Gastrocnemius medialis (tissue), 4 donors: ENCODE measurements at regions not wholly inside any gene's neighbourhood (a gene's known extent, or its start where the extent isn't known, plus 50 kb on each side); places are given as distances from the start of the nearest gene placed in this dataset.
"Not testable (repeated sequence)": the region's sequence is repeated elsewhere in the genome, so short reads cannot be mapped to it uniquely, and the experiment has no call there.

Source experiments
- ATAC-seq, 2 donors: fragments of 150-250 bp; one replicate each; pipeline ENCODE4 v1.9.1; 2016
- DNase-seq, 2 donors: peaks; one replicate each; pipeline ENCODE4 v3.0.0-alpha.2; 2019
- H3K27ac ChIP-seq, 4 donors: fragments of 200-600 bp; sonication (generic); 1 replicate in 1 of 4; 2 replicates in 3 of 4; pipeline ENCODE4 v1.5.1; 2016 to 2018; ENCODE audit warnings: mild to moderate bottlenecking in 2 of 4, moderate library complexity in 1 of 4
- H3K27me3 ChIP-seq, 3 donors: fragments of 200-600 bp; sonication (generic) in 2 of 3; 1 replicate in 1 of 3; 2 replicates in 2 of 3; pipeline versions ENCODE4 v1.5.1 to v1.6.0; 2016 to 2019; ENCODE audit warnings: mild to moderate bottlenecking in 1 of 3, moderate library complexity in 1 of 3
- H3K36me3 ChIP-seq, 2 donors: fragments of 200-600 bp; sonication (generic) in 1 of 2; one replicate each; pipeline ENCODE4 v1.5.1; 2017 to 2018
- H3K4me1 ChIP-seq, 2 donors: fragments of 200-600 bp; sonication (generic) in 1 of 2; one replicate each; pipeline ENCODE4 v1.5.1; 2016 to 2017; ENCODE audit warnings: mild to moderate bottlenecking in 2 of 2
- H3K4me3 ChIP-seq, 4 donors: fragments of 200-600 bp; sonication (generic) in 3 of 4; 1 replicate in 1 of 4; 2 replicates in 3 of 4; pipeline ENCODE4 v1.5.1; 2016 to 2019; ENCODE audit warnings: mild to moderate bottlenecking in 2 of 4
- H3K9me3 ChIP-seq, 3 donors: fragments of 200-600 bp; sonication (generic) in 2 of 3; 1 replicate in 1 of 3; 2 replicates in 2 of 3; pipeline ENCODE4 v1.5.1; 2016 to 2019
- CTCF ChIP-seq, 5 experiments: fragments of 450-650 bp in 3 of 5; fragments of 200-600 bp in 2 of 5; sonication (generic) in 2 of 5; IDR thresholded peaks in 4 of 5; conservative IDR thresholded peaks in 1 of 5; 1 replicate in 4 of 5; 2 replicates in 1 of 5; pipeline ENCODE4 v1.5.1; 2016 to 2019; ENCODE audit warnings: antibody characterized with exemption in 5 of 5, mild to moderate bottlenecking in 3 of 5, moderate library complexity in 3 of 5
- POLR2A ChIP-seq, 2 donors: fragments of 450-650 bp; IDR thresholded peaks; one replicate each; pipeline ENCODE4 v1.6.1; 2017; ENCODE audit warnings: antibody characterized with exemption in 2 of 2, mild to moderate bottlenecking in 2 of 2, moderate library complexity in 2 of 2
- in situ Hi-C, 4 donors: fragments of 200-750 bp; cut with MboI; loops; one replicate each; pipeline versions ENCODE4 v1.15.0 to v1.8.0; 2017; ENCODE audit warnings: low sequenced_read_pairs in 4 of 4
- intact Hi-C: fragments of 100-400 bp; cut with DNase I; formaldehyde crosslinking; loops from one replicate; pipeline ENCODE4 v1.15.1; 2023; ENCODE audit warnings: low total_unique reads

GRCh38 chr7:53607961-53608360 is 572.5 kb downstream of the POM121L12 start:
- ATAC-seq, result no peak
- Histone ChIP-seq H3K27me3 (no peaks in the 10 kb centered on the region), H3K4me1 (no peaks in the 10 kb centered on the region), H3K27ac (no peak overlapping the region), H3K9me3 (no peaks in the 10 kb centered on the region), H3K36me3 (no peaks in the 10 kb centered on the region), H3K4me3 (no peak overlapping the region)
- intact Hi-C loops (no loop called here), in situ Hi-C loops (no loop called here)
- TF ChIP-seq CTCF (IDR thresholded peaks at IDR 0.05 in 4 of 5, conservative IDR thresholded peaks at IDR 0.05 in 1 of 5), result no peak
- TF ChIP-seq POLR2A (IDR thresholded peaks at IDR 0.05), result no peak
- DNase-seq, result no peak

DNA sequence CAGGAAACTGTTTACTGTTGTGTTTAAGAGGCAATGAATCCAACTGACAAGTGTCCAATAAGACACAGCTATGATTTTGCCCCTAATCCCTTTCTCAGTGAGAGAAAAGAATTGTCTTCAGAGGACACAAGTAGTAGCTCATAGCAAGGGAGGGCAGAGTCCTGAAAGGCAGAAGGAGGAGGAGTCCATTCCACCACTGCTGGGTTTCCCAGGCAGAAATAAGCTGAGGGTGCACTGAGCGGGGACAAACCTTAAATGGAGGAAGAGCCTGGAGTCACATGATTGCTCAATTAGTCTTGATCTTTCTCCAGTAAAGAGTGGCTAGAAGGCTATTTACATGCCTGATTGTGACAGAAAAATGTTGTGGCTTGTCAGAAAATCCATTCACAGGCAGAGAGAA is 573.8 kb downstream of the POM121L12 start:
- ATAC-seq, result no peak
- Histone ChIP-seq H3K27ac (no peak overlapping the region), H3K9me3 (no peaks in the 10 kb centered on the region), H3K4me1 (no peaks in the 10 kb centered on the region), H3K27me3 (no peaks in the 10 kb centered on the region), H3K36me3 (no peaks in the 10 kb centered on the region), H3K4me3 (no peak overlapping the region)
- in situ Hi-C loops, result no loop called here
- intact Hi-C loops, result no loop called here
- no peak for DNase-seq
- no peak for TF ChIP-seq POLR2A (IDR thresholded peaks at IDR 0.05)
- no peak for TF ChIP-seq CTCF (IDR thresholded peaks at IDR 0.05 in 4 of 5, conservative IDR thresholded peaks at IDR 0.05 in 1 of 5)

DNA sequence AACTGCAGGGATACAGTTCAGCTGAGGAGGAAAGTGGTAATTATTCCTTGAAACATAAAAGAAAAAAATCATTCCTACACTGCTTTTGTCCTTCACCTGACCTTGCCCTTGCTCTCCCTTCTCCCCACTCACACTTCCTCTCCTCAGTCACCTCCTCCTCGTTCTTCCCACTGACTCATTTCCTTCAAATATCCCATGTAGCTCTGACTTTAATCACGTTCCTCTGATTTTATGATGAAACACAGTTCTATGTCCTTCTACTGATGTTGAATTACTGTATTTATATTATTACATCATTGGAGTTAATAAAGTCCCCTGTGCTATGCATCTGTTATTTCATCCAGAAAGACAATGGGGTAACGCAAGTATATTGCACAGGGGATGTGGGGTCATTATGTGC is 575.6 kb downstream of the POM121L12 start:
- ATAC-seq, result no peak
- TF ChIP-seq CTCF (IDR thresholded peaks at IDR 0.05 in 4 of 5, conservative IDR thresholded peaks at IDR 0.05 in 1 of 5), result no peak
- TF ChIP-seq POLR2A (IDR thresholded peaks at IDR 0.05), result no peak
- H3K4me1 ChIP-seq, result no peaks in the 10 kb centered on the region
- no peaks in the 10 kb centered on the region for H3K27me3 ChIP-seq
- no peak overlapping the region for H3K27ac ChIP-seq
- intact Hi-C loops, result no loop called here
- no peaks in the 10 kb centered on the region for H3K9me3 ChIP-seq
- no peak for DNase-seq
- in situ Hi-C loops, result no loop called here
- H3K4me3 ChIP-seq, result no peak overlapping the region
- no peaks in the 10 kb centered on the region for H3K36me3 ChIP-seq

DNA sequence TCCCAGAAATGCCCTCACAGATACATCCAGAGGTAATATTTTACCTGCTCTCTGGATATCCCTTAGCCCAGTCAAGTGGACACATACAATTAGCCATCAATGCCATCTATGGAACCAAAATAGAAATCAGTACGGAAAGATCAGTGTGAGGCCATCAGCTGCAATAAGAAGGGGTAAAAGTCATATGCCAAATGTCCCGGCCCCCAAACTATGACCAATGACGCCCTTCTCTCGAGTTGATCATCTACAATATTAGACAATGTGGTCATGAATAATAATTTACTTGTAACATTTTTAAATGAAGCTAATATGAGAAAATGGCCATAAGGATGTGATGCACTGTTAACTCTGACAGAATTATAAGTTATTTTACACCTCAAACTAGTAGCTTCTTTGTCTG is 588.9 kb downstream of the POM121L12 start:
- H3K4me3 ChIP-seq, result no peak overlapping the region
- no peak overlapping the region for H3K27ac ChIP-seq
- no peaks in the 10 kb centered on the region for H3K4me1 ChIP-seq
- H3K36me3 ChIP-seq, result no peaks in the 10 kb centered on the region
- no peaks in the 10 kb centered on the region for H3K9me3 ChIP-seq
- DNase-seq (no peak), ATAC-seq (no peak)
- no peak for TF ChIP-seq POLR2A (IDR thresholded peaks at IDR 0.05)
- no peak for TF ChIP-seq CTCF (IDR thresholded peaks at IDR 0.05 in 4 of 5, conservative IDR thresholded peaks at IDR 0.05 in 1 of 5)
- in situ Hi-C loops (no loop called here), intact Hi-C loops (no loop called here)
- no peaks in the 10 kb centered on the region for H3K27me3 ChIP-seq

DNA sequence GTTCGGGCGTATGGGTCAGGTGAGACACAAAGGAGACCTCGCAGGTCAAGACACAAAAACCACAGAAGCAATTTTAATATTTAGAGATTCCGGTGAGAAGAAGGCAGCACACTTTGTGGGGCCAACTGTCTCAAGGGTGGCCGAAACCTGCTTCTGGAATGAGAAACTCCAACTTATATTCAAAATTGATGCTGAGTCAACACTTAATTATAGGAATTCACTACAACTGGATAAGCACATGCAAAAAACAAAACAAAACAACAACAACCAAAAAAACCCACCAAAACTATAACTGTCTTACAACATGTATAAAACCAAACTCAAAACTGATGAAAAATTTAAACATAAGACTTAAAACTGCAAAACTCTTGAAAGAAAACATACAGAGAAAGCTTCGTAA is 593.3 kb downstream of the POM121L12 start:
- Histone ChIP-seq H3K4me3 (no peak overlapping the region), H3K9me3 (no peaks in the 10 kb centered on the region), H3K36me3 (no peaks in the 10 kb centered on the region), H3K27me3 (no peaks in the 10 kb centered on the region), H3K4me1 (no peaks in the 10 kb centered on the region), H3K27ac (no peak overlapping the region)
- TF ChIP-seq POLR2A (IDR thresholded peaks at IDR 0.05) (no peak), CTCF (IDR thresholded peaks at IDR 0.05 in 4 of 5, conservative IDR thresholded peaks at IDR 0.05 in 1 of 5) (no peak)
- intact Hi-C loops (no loop called here), in situ Hi-C loops (no loop called here)
- DNase-seq (no peak), ATAC-seq (no peak)

GRCh38 chr7:53635251-53635650 is 599.8 kb downstream of the POM121L12 start:
- H3K9me3 ChIP-seq, ATAC-seq, H3K36me3 ChIP-seq, DNase-seq, intact Hi-C loops, H3K27ac ChIP-seq, H3K4me3 ChIP-seq, H3K4me1 ChIP-seq, in situ Hi-C loops, H3K27me3 ChIP-seq: not testable (repeated sequence)
